HG03439 (cell line): ENCODE measurements at regions not wholly inside any gene's neighbourhood (a gene's known extent, or its start where the extent isn't known, plus 50 kb on each side); places are given as distances from the start of the nearest gene placed in this dataset.
"Not testable (repeated sequence)": the region's sequence is repeated elsewhere in the genome, so short reads cannot be mapped to it uniquely, and the experiment has no call there.

Source experiments
- ATAC-seq: cut with Tn5 transposase; IDR thresholded peaks from one replicate; pipeline ENCODE4 v1.9.1; 2021; ENCODE audit warnings: mild to moderate bottlenecking, moderate library complexity; ENCODE audit not compliant: unreplicated experiment

GRCh38 chr3:150357923-150358607 is 50.0 kb upstream of the TSC22D2 start:
- ATAC-seq = no peak

GRCh38 chr3:150357140-150357539 is 51.0 kb upstream of the TSC22D2 start:
- no peak for ATAC-seq

GRCh38 chr3:150355574-150355973 is 52.5 kb upstream of the TSC22D2 start:
- no peak for ATAC-seq

- no peak for ATAC-seq
These were observed 55.2 kb upstream of the TSC22D2 start for GRCh38 chr3:150352931-150353330.

- ATAC-seq = no peak
These were observed 56.7 kb upstream of the TSC22D2 start for GRCh38 chr3:150351398-150351797.

GRCh38 chr3:150349314-150350097 is 58.6 kb upstream of the TSC22D2 start:
- ATAC-seq = no peak

- no peak for ATAC-seq
These were observed 59.6 kb upstream of the TSC22D2 start for GRCh38 chr3:150348500-150348899.

- ATAC-seq = no peak
These were observed 60.9 kb upstream of the TSC22D2 start for GRCh38 chr3:150346981-150347863.

GRCh38 chr3:150346266-150346665 is 61.8 kb upstream of the TSC22D2 start:
- no peak for ATAC-seq

GRCh38 chr3:150345021-150345538 is 63.0 kb upstream of the TSC22D2 start:
- no peak for ATAC-seq

GRCh38 chr3:150344079-150344759 is 63.9 kb upstream of the TSC22D2 start:
- ATAC-seq = no peak

- no peak for ATAC-seq
These were observed 65.1 kb upstream of the TSC22D2 start for GRCh38 chr3:150342896-150343467.

- no peak for ATAC-seq
These were observed 66.2 kb upstream of the TSC22D2 start for GRCh38 chr3:150341891-150342290.

GRCh38 chr3:150336363-150336762 is 71.7 kb upstream of the TSC22D2 start:
- not testable (repeated sequence) for ATAC-seq

GRCh38 chr3:150335631-150336030 is 72.5 kb upstream of the TSC22D2 start:
- no peak for ATAC-seq

GRCh38 chr3:150334974-150335373 is 73.1 kb upstream of the TSC22D2 start:
- no peak for ATAC-seq

GRCh38 chr3:150333477-150333876 is 74.6 kb upstream of the TSC22D2 start:
- no peak for ATAC-seq

GRCh38 chr3:150331978-150332568 is 76.0 kb upstream of the TSC22D2 start:
- no peak for ATAC-seq

GRCh38 chr3:150330872-150331271 is 77.2 kb upstream of the TSC22D2 start:
- ATAC-seq = no peak

GRCh38 chr3:150330174-150330573 is 77.9 kb upstream of the TSC22D2 start:
- ATAC-seq = no peak
